DMS 273 (cell line): ENCODE measurements at regions not wholly inside any gene's neighbourhood (a gene's known extent, or its start where the extent isn't known, plus 50 kb on each side); places are given as distances from the start of the nearest gene placed in this dataset.

ENCODE experiments used
- DNase-seq: peaks from one replicate; lab custom pipeline; 2025; ENCODE audit not compliant: unreplicated experiment; lab: John Stamatoyannopoulos, UW

DNA sequence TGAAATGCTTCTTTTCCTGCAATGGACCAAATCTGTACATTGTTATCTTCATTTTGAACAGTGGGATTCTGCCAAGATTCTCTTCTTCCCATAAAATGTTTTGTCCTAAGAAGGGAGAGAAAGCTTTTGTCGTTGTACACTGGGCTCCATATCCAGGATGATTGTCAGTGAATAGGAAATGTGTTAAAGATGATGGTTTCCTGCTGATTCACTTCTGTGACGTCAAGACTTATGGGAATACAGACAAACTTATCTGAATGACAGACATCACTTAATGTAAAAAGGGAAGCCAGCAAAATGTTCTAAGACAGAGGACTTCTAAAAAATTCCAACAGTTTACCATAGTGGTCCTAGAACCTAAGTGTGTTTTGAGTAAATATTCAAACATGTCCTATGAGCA lies 53.7 kb upstream of the HPF1 start:
- DNase-seq = no peak

DNA sequence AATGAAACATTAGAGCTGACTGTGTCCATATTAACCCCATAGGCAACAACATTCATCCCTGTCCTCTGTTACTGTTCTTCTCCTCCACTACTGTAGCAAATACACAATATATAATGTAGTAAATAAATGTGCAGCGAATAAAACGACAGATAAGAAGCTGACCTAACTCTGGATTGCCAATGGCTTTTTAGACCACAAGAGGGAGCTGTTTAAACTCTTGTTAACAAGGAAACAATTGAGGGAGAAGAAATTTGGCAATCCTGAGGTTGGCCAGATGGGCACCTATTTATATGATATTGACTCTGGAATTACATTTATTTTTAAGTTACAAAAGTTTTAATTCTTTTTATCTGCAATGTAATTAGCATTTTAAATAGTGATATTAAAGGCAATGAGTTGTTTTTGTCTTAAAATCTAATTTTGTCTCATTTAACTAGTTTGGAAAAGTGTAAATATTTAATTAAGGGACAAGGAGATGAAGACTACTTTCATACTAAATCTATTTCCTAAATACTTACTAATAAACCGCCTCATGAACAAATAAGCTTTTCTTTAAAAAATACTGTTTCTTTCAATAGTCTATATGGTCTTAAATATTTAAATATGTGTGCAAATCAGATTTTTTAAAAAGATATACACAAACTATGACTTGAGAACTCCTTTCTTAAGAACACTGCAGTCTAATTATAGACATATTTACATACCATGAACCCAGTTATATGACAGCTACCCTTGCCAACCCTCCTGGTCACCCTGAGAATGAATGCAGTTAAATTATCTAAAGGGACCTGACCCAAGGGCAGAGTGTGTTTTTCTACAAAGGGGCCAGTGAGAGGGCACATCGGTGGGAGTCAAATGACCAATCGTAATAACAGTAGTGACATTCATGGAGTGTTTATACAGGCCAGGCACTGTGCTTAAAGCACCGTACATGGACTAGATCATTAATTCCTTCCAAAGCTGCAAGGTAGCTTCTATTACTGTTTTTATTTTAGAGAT lies 52.9 kb upstream of the HPF1 start:
- peak; percentile 86 for DNase-seq

DNA sequence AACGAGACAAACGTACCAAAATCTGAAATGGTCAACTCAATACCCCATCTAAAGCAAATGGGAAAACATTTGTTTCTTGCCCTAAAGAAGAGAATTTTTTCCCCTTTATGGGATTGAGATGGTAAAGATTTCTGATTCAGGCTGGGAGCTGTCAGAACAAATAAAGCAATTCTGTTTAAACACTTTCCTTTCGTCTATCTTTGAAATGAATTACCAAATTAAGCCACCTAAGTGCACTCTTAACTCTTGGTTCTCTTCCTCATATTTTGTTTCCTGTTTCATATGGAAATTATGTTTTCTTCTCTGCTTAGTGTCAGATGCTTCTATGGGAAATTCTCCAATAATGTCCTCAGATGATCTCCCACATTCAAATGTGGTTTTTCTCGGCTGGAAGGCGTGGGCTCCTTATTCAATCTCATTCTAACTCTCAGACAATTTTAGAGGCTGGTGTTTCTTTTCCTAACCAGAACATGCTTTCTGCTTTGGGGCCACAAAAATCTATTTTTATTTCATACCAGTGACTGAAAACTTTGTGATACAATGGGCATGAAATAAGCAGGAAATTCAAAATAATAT lies 50.3 kb upstream of the HPF1 start:
- no peak for DNase-seq
